Epidermal melanocyte (primary cell): ENCODE measurements at regions not wholly inside any gene's neighbourhood (a gene's known extent, or its start where the extent isn't known, plus 50 kb on each side); places are given as distances from the start of the nearest gene placed in this dataset.
"Not testable (repeated sequence)": the region's sequence is repeated elsewhere in the genome, so short reads cannot be mapped to it uniquely, and the experiment has no call there.

Experiments used
- DNase-seq: peaks from one replicate; pipeline ENCODE4 v3.0.0; 2011; ENCODE audit warnings: low spot score; ENCODE audit not compliant: insufficient read length

- no peak for DNase-seq
Measured at GRCh38 chr13:106101201-106101600, 434.3 kb downstream of the EFNB2 start.

DNA sequence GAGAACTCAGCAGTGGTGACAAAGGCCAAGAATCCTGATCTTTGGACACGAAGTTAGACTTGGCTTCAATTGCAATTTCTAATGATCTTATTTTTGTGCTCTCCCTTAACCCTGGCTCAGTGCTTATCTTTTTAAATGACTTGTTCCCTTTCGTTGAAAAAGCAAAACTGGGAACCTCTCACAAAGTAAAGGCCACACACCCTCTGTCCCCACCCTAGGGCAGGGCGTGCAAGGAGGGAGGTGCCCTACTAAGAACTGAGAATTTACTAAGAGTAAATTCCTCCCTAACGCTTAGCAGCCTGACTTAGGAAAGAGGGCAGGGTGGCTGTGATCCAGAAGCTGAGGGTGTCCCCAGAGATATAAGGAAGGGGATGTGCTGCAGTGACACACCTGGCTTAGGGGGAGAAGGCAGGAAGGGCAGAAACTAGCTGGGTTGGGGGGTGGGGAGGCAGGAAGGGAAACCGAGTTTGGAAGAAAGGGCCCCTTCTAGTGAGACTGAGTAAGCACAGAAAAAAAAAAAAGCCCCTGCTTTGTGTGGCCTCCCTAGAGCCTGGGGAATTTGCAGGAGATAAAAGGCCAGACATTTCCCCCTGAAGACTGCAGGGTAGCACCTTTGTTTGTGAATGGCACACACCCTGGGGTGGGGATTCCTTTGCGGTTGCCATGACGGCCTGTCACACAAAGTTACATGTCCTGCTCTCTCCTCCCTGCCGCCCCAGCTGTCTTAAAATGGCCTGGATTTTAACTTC, 435.1 kb downstream of the EFNB2 start:
- no peak for DNase-seq

DNA sequence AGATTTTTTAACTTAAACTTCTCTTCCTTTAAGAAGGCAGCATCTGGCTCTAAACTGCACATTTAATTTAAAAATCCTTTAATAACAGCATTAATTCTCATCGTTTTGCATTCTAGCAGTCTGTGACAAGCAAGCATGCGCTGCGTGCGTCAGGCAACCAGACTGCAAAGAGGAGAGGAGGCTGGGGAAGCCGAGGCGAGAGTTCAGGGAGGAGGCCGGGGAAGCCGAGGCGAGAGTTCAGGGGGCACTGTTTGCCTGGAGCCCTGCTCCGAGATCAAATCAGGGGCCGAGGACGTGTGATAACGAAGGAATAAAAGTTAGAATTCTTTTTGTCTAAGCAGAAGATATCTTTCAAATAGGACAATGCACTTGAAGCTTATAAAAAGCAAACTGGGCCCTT, 435.7 kb downstream of the EFNB2 start:
- DNase-seq: no peak

- DNase-seq: no peak
Measured at GRCh38 chr13:106098778-106099177, 436.7 kb downstream of the EFNB2 start.

DNA sequence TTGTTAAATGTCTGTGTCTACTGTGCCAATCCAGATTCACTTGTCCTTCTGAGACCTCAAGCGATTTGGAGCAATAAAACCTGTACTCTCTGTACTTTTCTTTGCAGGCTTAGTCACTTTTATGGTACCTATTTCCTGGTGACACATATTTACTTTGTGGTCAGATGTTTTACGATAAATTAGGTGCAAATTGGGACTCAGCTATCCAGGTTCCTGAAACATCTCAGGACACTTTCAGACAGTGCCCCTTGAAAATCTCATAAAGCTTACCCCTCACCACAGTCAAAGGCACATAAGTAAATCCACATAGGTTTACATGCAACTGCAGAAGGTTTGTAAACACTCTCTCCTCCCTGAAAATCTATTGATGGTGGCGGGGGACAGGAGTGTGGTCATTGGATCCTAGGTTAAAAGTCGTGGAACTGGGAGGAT, 438.8 kb downstream of the EFNB2 start:
- DNase-seq: no peak

DNA sequence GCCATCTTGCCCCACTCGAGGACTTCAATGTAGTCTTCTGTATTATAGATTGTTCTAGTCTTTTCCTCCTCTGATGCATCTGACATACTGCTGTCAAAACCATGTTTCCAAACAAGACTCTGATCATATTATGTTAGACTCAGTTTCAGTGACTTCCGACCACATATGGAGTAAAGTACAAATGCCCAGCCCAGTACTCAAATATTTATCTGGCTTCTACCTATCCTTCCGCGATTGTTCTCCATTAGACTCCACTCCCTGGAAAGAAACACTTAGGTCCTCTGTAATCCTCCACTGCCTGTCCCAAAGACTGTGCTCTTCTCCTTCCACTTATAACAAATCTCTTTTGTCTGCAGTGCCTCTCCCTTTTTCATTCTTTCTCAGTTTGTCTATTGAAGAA, 439.5 kb downstream of the EFNB2 start:
- no peak for DNase-seq

DNA sequence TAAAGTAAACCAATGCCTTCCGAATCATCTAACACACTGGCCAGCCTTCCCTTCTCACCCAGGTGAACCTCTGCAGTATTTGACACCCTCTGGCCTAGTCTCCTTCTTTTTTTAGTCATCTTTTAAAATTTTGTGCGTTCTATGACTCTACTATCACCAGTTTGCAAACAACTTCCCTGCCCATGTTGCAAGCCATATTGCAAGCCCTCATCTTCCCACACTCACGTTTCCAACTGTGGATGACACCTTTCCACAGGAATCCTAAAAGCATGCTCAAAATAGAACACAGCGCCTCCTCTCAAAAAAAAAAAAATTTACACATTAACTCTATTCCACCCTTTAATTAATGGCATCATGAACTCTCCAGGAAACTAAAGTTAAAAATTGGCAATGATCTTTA, 440.1 kb downstream of the EFNB2 start:
- DNase-seq: no peak

- no peak for DNase-seq
Measured at GRCh38 chr13:106090001-106090400, 445.5 kb downstream of the EFNB2 start.

GRCh38 chr13:106089261-106089980, 446.0 kb downstream of the EFNB2 start:
- DNase-seq: no peak

GRCh38 chr13:106088085-106088484, 447.4 kb downstream of the EFNB2 start:
- no peak for DNase-seq

DNA sequence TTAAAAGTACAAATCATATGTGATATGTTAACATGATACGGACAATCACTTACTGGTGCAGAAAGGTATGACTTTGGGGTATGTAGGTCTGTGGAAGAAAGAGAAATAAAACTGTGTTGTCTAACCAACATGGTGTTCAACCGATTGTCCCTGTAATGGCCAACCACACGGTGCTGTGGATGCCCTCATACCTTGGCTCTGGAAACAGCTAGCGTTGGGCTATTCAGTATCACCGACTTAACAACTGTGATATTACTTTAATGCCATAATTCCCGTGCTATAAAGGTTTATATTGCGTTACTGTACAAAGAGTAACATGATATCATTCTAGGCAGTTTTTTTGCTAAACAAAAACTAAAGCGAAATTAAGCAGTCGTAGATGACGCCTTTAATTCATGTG, 448.3 kb downstream of the EFNB2 start:
- DNase-seq: no peak

- no peak for DNase-seq
Measured at GRCh38 chr13:106083620-106084350, 451.7 kb downstream of the EFNB2 start.

DNA sequence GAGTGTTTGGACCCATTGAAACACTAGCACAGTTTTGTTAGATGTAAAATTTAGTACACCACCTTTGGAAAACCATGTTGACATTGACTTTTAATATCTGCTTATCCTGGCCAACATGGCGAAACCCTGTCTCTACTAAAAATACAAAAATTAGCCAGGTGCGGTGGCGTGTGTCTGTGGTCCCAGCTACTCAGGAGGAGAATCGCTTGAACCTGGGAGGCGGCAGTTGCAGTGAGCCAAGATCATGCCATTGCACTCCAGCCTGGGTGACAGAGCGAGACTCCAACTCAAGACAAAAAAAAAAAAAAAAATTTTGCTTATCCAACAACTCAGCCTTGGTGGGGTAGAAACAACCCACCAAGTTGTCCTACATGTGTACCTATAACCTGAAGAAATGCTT, 454.2 kb downstream of the EFNB2 start:
- not testable (repeated sequence) for DNase-seq

GRCh38 chr13:106078191-106078590, 457.3 kb downstream of the EFNB2 start:
- no peak for DNase-seq

GRCh38 chr13:106077017-106077416, 458.4 kb downstream of the EFNB2 start:
- DNase-seq: no peak

GRCh38 chr13:106072014-106072413, 463.4 kb downstream of the EFNB2 start:
- DNase-seq: no peak

GRCh38 chr13:106063591-106064313, 471.7 kb downstream of the EFNB2 start:
- DNase-seq: no peak

DNA sequence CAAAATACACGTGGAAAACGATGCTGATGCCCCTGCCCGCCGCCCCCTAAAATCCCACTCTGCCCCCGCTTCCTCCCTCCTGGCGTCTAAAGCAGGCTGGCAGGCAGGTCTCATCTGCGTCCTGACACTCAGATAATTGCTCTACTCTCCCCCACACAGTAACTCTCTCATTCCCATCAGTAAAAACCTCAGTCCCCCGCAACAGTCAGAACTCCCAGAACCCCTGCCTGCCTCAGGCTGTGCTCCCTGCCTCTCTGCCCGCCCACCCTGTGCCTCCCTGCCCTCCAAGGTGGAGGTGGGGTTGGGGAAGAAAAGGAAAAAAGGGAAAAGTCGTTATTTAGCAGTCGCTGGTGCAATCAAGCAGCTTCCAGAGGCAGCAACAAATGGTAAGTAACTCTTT, 473.7 kb downstream of the EFNB2 start:
- no peak for DNase-seq

GRCh38 chr13:106056851-106057250, 478.6 kb downstream of the EFNB2 start:
- no peak for DNase-seq

- no peak for DNase-seq
Measured at GRCh38 chr13:106052200-106052767, 483.2 kb downstream of the EFNB2 start.

GRCh38 chr13:106049171-106049570, 486.3 kb downstream of the EFNB2 start:
- no peak for DNase-seq
